Coronary artery (tissue), 2 donors: ENCODE measurements at regions not wholly inside any gene's neighbourhood (a gene's known extent, or its start where the extent isn't known, plus 50 kb on each side); places are given as distances from the start of the nearest gene placed in this dataset.

Experiments used
- DNase-seq: peaks from one replicate; pipeline ENCODE4 v3.0.0-alpha.2; 2017; ENCODE audit warnings: low spot score
- H3K27ac ChIP-seq, 2 donors: fragments of 200-600 bp; sonication (generic); one replicate each; pipeline ENCODE4 v1.5.1; 2016 to 2019
- H3K4me3 ChIP-seq: fragments of 200-600 bp; sonication (generic); 2 replicates; pipeline ENCODE4 v1.5.1; 2016; ENCODE audit warnings: mild to moderate bottlenecking, moderate library complexity
- CTCF ChIP-seq: fragments of 200-600 bp; sonication (generic); IDR thresholded peaks from one replicate; pipeline ENCODE4 v1.5.1; 2019; ENCODE audit warnings: antibody characterized with exemption

GRCh38 chr20:54272901-54273488 is 65.1 kb downstream of the PFDN4 start:
- no peak overlapping the region for H3K4me3 ChIP-seq
- TF ChIP-seq CTCF: no peak

GRCh38 chr20:54275359-54276111 is 67.6 kb downstream of the PFDN4 start:
- DNase-seq: no peak
- Histone ChIP-seq H3K4me3 (no peak overlapping the region), H3K27ac (no peak overlapping the region)
- no peak for TF ChIP-seq CTCF

More at GRCh38 chr20:54272901-54273488, 65.1 kb downstream of the PFDN4 start:
- DNase-seq: no peak
- H3K27ac ChIP-seq: no peak overlapping the region

- TF ChIP-seq CTCF: no peak
- no peak for DNase-seq
- H3K4me3 ChIP-seq: no peak overlapping the region
- no peak overlapping the region for H3K27ac ChIP-seq
Observed at GRCh38 chr20:54276577-54277169, 68.8 kb downstream of the PFDN4 start.

GRCh38 chr20:54278262-54278661 is 70.4 kb downstream of the PFDN4 start:
- Histone ChIP-seq H3K4me3 (no peak overlapping the region), H3K27ac (no peak overlapping the region)
- DNase-seq: no peak
- no peak for TF ChIP-seq CTCF

GRCh38 chr20:54282625-54283024 is 74.7 kb downstream of the PFDN4 start:
- TF ChIP-seq CTCF: no peak
- no peak for DNase-seq
- no peak overlapping the region for H3K27ac ChIP-seq
- no peak overlapping the region for H3K4me3 ChIP-seq

GRCh38 chr20:54283253-54283652 is 75.4 kb downstream of the PFDN4 start:
- no peak overlapping the region for H3K4me3 ChIP-seq
- DNase-seq: no peak
- no peak for TF ChIP-seq CTCF
- H3K27ac ChIP-seq: no peak overlapping the region
